Esophagus squamous epithelium (tissue), 4 donors: ENCODE measurements at regions not wholly inside any gene's neighbourhood (a gene's known extent, or its start where the extent isn't known, plus 50 kb on each side); places are given as distances from the start of the nearest gene placed in this dataset.

ENCODE experiments used
- CTCF ChIP-seq, 6 experiments: fragments of 450-650 bp in 4 of 6; fragments of 200-600 bp in 2 of 6; sonication (generic) in 2 of 6; IDR thresholded peaks; one replicate each; pipeline ENCODE4 v1.5.1; 2016 to 2019; ENCODE audit warnings: antibody characterized with exemption in 6 of 6, mild to moderate bottlenecking in 4 of 6, moderate library complexity in 4 of 6
- POLR2A ChIP-seq, 4 donors: fragments of 450-650 bp; IDR thresholded peaks; one replicate each; pipeline ENCODE4 v1.6.1; 2017; ENCODE audit warnings: antibody characterized with exemption in 4 of 4, mild to moderate bottlenecking in 4 of 4, moderate library complexity in 3 of 4

- TF ChIP-seq CTCF (IDR thresholded peaks at IDR 0.05) (no peak), POLR2A (IDR thresholded peaks at IDR 0.05) (no peak)
These were observed 184.4 kb downstream of the RTP5 start for GRCh38 chr2:242053921-242054320.
